Gastroesophageal sphincter (tissue), 3 donors: ENCODE measurements at regions not wholly inside any gene's neighbourhood (a gene's known extent, or its start where the extent isn't known, plus 50 kb on each side); places are given as distances from the start of the nearest gene placed in this dataset.

ENCODE experiments used
- POLR2A ChIP-seq, 2 donors: fragments of 450-650 bp; IDR thresholded peaks; one replicate each; pipeline ENCODE4 v1.6.1; 2017; ENCODE audit warnings: antibody characterized with exemption in 2 of 2, mild to moderate bottlenecking in 2 of 2, moderate library complexity in 1 of 2
- TF ChIP-seq, protein P1 (sequence below), 4 experiments: fragments of 200-600 bp in 2 of 4; fragments of 450-650 bp in 2 of 4; sonication (generic) in 1 of 4; IDR thresholded peaks; one replicate each; pipeline ENCODE4 v1.5.1; 2017 to 2019; ENCODE audit warnings: antibody characterized with exemption in 4 of 4, mild to moderate bottlenecking in 2 of 4, moderate library complexity in 2 of 4

DNA sequence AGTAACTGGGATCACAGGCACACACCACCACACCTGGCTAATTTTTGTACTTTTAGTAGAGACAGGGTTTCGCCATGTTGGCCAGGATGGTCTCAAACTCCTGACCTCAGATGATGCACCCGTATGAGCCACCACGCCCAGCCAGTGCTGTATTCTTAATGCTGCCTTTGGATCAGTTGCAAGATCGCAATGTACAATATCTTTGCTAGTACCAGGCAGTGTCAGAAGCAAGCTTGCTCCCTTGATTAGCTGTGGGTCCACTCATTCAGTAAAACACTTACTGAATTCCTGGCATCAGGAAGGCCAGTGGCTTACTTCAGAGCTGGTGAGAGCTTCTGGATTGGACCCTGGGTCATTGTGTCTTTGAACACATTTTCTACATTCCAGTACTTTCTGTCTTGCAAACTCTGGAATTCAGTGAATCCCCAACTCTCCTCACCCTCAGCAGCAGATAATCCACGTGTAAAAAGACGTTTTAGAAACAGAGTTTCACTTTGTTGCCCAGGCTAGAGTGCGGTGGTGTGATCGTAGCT, 1183.7 kb downstream of the AACS start:
- TF ChIP-seq, protein P1, sequence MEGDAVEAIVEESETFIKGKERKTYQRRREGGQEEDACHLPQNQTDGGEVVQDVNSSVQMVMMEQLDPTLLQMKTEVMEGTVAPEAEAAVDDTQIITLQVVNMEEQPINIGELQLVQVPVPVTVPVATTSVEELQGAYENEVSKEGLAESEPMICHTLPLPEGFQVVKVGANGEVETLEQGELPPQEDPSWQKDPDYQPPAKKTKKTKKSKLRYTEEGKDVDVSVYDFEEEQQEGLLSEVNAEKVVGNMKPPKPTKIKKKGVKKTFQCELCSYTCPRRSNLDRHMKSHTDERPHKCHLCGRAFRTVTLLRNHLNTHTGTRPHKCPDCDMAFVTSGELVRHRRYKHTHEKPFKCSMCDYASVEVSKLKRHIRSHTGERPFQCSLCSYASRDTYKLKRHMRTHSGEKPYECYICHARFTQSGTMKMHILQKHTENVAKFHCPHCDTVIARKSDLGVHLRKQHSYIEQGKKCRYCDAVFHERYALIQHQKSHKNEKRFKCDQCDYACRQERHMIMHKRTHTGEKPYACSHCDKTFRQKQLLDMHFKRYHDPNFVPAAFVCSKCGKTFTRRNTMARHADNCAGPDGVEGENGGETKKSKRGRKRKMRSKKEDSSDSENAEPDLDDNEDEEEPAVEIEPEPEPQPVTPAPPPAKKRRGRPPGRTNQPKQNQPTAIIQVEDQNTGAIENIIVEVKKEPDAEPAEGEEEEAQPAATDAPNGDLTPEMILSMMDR (IDR thresholded peaks at IDR 0.05): no peak
- TF ChIP-seq POLR2A (IDR thresholded peaks at IDR 0.05): no peak
